Left lung (tissue), 4 donors: ENCODE measurements at regions not wholly inside any gene's neighbourhood (a gene's known extent, or its start where the extent isn't known, plus 50 kb on each side); places are given as distances from the start of the nearest gene placed in this dataset.
"Not testable (repeated sequence)": the region's sequence is repeated elsewhere in the genome, so short reads cannot be mapped to it uniquely, and the experiment has no call there.

ENCODE experiments used
- ATAC-seq: fragments of 200-7000 bp; cut with Tn5 transposase; one replicate; pipeline ENCODE4 v1.9.1; 2020; ENCODE audit warnings: moderate library complexity
- DNase-seq, 4 donors: peaks; one replicate each; pipeline ENCODE4 v3.0.0-alpha.2; 2013 to 2020
- H3K27ac ChIP-seq, 2 donors: fragments of 200-600 bp; sonication (generic) in 1 of 2; one replicate each; pipeline versions ENCODE4 v1.5.0 to v1.8.0; 2020 to 2021
- H3K27me3 ChIP-seq, 2 donors: fragments of 200-600 bp; sonication (generic) in 1 of 2; one replicate each; pipeline versions ENCODE4 v1.5.0 to v1.8.0; 2020 to 2021
- H3K36me3 ChIP-seq, 2 donors: fragments of 200-600 bp; sonication (generic) in 1 of 2; one replicate each; pipeline versions ENCODE4 v1.5.0 to v1.8.0; 2020 to 2021
- H3K4me1 ChIP-seq, 2 donors: fragments of 200-600 bp; one replicate each; pipeline ENCODE4 v1.8.0; 2021
- H3K4me3 ChIP-seq, 2 donors: fragments of 200-600 bp; sonication (generic) in 1 of 2; one replicate each; pipeline versions ENCODE4 v1.5.0 to v1.8.0; 2020 to 2021; ENCODE audit warnings: mild to moderate bottlenecking in 1 of 2
- H3K9me3 ChIP-seq, 2 donors: fragments of 200-600 bp; sonication (generic) in 1 of 2; one replicate each; pipeline versions ENCODE4 v1.5.0 to v1.8.0; 2020 to 2021
- intact Hi-C, 2 donors: fragments of 100-400 bp; cut with DNase I; formaldehyde crosslinking; loops; one replicate each; pipeline versions ENCODE4 v1.11.2 to v1.14.2; 2022
- TF ChIP-seq, protein P1 (sequence below), 2 donors: fragments of 200-600 bp; sonication (generic) in 1 of 2; IDR thresholded peaks; one replicate each; pipeline versions ENCODE4 v1.5.0 to v1.8.0; 2021; ENCODE audit warnings: antibody characterized with exemption in 2 of 2
- donor health status: DM: no; HTN: yes; CAD: no.
- donor health status: DM: no; HTN: no; CAD: no.

DNA sequence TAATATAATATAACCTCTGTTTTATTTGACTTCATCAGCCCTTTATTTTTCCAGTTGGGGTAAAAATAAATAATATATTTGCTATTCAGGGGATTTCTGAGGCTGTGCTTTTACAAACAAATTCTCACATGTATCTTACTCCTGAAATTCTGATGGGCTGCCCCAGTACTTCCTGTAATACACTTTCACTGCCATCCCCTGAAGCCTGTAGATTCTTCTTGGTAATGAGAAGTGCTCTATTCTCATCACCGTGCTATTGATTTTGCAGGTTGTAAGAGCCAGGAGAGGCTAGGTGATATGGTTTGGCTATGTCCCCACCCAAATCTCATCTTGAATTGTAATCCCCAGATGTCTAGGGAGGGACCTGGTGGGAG, 91.9 kb upstream of the CEP78 start:
- TF ChIP-seq, protein P1, sequence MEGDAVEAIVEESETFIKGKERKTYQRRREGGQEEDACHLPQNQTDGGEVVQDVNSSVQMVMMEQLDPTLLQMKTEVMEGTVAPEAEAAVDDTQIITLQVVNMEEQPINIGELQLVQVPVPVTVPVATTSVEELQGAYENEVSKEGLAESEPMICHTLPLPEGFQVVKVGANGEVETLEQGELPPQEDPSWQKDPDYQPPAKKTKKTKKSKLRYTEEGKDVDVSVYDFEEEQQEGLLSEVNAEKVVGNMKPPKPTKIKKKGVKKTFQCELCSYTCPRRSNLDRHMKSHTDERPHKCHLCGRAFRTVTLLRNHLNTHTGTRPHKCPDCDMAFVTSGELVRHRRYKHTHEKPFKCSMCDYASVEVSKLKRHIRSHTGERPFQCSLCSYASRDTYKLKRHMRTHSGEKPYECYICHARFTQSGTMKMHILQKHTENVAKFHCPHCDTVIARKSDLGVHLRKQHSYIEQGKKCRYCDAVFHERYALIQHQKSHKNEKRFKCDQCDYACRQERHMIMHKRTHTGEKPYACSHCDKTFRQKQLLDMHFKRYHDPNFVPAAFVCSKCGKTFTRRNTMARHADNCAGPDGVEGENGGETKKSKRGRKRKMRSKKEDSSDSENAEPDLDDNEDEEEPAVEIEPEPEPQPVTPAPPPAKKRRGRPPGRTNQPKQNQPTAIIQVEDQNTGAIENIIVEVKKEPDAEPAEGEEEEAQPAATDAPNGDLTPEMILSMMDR (IDR thresholded peaks at IDR 0.05), result no peak
- no peak for DNase-seq
- Histone ChIP-seq H3K36me3 (no peaks in the 10 kb centered on the region), H3K9me3 (peaks cover 0 to 20% of the 10 kb centered on the region in 2 donors), H3K27ac (no peak overlapping the region), H3K27me3 (no peaks in the 10 kb centered on the region), H3K4me3 (no peak overlapping the region), H3K4me1 (peaks cover 0 to 9% of the 10 kb centered on the region in 2 donors)
- intact Hi-C loops, result no loop called here
- ATAC-seq, result no peak

DNA sequence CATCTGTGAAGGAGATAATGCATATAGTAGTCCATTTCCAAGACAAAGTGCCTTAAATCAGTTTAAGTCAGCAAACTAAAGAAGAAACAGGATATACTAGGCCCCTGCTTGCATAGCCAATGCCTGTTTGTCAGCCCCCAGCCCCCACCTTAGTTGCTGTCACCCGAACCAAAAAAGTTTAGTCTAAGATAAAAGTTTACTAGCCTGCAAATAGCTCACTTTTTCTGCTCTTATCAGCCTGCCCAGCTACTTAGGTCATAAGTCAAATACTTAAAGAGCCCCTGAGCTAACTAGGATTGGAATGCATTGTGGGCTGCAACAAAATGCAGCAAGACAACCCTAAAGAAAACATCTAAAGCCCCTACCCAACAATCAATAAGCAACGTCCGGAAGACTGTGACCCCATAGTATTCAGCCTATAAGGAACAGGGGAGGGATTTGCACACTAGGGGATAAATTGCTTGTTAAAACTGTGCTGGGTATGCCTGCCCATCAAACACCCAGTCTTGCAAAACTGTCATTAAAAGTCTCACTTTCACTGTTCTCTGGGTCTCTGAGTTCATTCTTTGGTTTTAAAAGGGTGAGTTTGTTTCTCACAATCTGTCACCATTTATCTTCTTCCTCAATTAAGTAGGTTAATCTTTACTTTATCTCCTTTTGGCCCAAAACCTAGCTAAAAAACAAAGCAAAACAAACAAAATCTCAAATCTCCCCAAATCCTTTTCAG, 92.4 kb upstream of the CEP78 start:
- no peaks in the 10 kb centered on the region for H3K36me3 ChIP-seq
- ATAC-seq (peak; percentile 65), DNase-seq (no peak)
- intact Hi-C loops, result no loop called here
- no peak overlapping the region for H3K27ac ChIP-seq
- H3K9me3 ChIP-seq, result peaks cover 0 to 20% of the 10 kb centered on the region in 2 donors
- no peak overlapping the region for H3K4me3 ChIP-seq
- no peaks in the 10 kb centered on the region for H3K27me3 ChIP-seq
- peaks cover 0 to 9% of the 10 kb centered on the region in 2 donors for H3K4me1 ChIP-seq
- TF ChIP-seq, protein P1 (IDR thresholded peaks at IDR 0.05), result no peak

DNA sequence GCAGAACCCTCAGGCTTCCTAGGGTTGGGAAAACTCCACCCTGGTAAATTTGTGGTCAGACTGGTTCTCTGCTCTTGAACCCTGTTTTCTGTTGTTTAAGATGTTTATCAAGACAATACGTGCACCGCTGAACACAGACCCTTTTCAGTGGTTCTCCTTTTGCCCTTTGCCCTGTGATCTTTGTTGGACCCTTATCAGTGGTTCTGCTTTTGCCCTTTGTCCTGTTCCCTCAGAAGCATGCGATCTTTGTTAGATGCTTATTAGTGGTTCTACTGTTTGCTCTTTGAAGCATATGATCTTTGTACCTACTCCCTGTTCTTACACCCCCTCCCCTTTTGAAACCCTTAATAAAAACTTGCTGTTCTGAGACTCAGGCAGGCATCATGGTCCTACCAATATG, 93.6 kb upstream of the CEP78 start:
- H3K4me3 ChIP-seq, H3K4me1 ChIP-seq, H3K27ac ChIP-seq, ATAC-seq, H3K27me3 ChIP-seq, H3K36me3 ChIP-seq, DNase-seq, intact Hi-C loops: not testable (repeated sequence)
- peaks cover 0 to 22% of the 10 kb centered on the region in 2 donors for H3K9me3 ChIP-seq

DNA sequence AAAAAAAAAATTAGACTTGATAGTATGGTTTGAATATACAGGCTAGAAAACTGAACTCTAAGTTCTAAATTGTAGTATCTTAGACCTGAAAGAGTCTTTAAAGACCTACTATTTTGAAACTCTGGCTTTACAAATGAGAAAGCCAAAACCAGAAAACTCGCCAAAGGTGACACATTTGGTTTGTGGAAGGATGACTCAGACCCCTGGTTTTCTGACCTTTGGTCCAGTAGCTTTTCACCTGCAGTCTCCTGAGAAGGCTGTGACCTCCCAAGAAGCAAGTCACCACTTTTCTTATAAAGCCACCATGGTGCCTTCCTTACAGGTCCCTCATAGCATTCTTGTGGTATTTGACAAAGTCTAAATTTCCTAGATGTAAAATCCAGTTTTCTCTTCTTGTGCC, 102.1 kb upstream of the CEP78 start:
- TF ChIP-seq, protein P1 (IDR thresholded peaks at IDR 0.05), result no peak
- DNase-seq, result no peak
- no peak for ATAC-seq
- H3K4me3 ChIP-seq, result no peak overlapping the region
- intact Hi-C loops, result no loop called here
- no peaks in the 10 kb centered on the region for H3K36me3 ChIP-seq
- no peaks in the 10 kb centered on the region for H3K27me3 ChIP-seq
- H3K27ac ChIP-seq, result no peak overlapping the region
- peaks cover 0 to 5% of the 10 kb centered on the region in 2 donors for H3K4me1 ChIP-seq
- peaks cover 0 to 2% of the 10 kb centered on the region in 2 donors for H3K9me3 ChIP-seq

DNA sequence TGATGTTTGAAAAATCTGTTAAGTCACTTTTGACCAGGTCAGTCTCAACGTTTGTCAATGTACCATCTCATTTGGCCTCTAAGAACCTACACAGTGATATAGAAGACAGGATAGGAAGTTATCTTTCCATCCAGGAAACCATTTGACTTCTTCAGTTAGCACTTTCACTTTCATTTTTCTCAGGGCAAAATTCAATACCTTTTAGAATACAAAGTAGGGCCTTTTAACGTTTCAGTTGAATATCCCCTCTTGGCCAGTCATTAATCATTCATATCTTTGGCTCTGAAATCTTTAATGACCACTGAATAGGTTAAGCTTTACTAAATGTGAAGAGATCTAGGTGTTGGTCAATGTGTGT, 101.1 kb upstream of the GNAQ start:
- TF ChIP-seq, protein P1 (IDR thresholded peaks at IDR 0.05), result no peak
- Histone ChIP-seq H3K27me3 (no peaks in the 10 kb centered on the region), H3K4me1 (peaks cover 0 to 5% of the 10 kb centered on the region in 2 donors), H3K9me3 (peaks cover 0 to under 1% of the 10 kb centered on the region in 2 donors), H3K4me3 (peak overlapping the region in 1 of 2 donors; percentile 1), H3K27ac (no peak overlapping the region), H3K36me3 (no peaks in the 10 kb centered on the region)
- intact Hi-C loops, result no loop called here
- ATAC-seq, result peak; percentile 30
- DNase-seq, result no peak
